ENCODE measurements at regions not wholly inside any gene's neighbourhood (a gene's known extent, or its start where the extent isn't known, plus 50 kb on each side); places are given as distances from the start of the nearest gene placed in this dataset.

DNA sequence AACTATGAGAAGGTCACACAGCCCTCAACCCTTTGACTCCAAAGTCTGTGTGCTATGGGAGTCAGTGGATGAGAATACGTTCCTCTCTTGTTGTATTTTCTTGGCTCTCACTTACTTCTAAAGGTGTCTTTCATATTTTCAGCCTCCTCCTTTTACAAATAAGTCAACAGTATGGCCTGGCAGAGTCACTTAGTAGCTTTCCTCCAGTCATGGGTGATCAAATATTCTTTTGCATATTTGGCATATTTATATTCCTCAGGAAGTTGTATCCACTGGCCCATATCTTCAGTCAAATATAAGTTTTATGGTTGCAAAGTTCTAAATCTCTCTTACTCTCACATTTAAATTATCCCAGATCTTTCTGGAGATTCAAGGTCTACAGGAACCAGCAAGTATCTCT, 327.5 kb downstream of the ETS1 start:
- no peak overlapping the region for H3K4me2 ChIP-seq (ENCODE audit: low read depth, low read length, poor library complexity, severe bottlenecking)
- TF ChIP-seq, protein P1, sequence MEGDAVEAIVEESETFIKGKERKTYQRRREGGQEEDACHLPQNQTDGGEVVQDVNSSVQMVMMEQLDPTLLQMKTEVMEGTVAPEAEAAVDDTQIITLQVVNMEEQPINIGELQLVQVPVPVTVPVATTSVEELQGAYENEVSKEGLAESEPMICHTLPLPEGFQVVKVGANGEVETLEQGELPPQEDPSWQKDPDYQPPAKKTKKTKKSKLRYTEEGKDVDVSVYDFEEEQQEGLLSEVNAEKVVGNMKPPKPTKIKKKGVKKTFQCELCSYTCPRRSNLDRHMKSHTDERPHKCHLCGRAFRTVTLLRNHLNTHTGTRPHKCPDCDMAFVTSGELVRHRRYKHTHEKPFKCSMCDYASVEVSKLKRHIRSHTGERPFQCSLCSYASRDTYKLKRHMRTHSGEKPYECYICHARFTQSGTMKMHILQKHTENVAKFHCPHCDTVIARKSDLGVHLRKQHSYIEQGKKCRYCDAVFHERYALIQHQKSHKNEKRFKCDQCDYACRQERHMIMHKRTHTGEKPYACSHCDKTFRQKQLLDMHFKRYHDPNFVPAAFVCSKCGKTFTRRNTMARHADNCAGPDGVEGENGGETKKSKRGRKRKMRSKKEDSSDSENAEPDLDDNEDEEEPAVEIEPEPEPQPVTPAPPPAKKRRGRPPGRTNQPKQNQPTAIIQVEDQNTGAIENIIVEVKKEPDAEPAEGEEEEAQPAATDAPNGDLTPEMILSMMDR (conservative IDR thresholded peaks at IDR 0.05; ENCODE audit: low read length), result no peak
- no peak for TF ChIP-seq EZH2phosphoT487 (IDR thresholded peaks at IDR 0.05; ENCODE audit: borderline replicate concordance)

DNA sequence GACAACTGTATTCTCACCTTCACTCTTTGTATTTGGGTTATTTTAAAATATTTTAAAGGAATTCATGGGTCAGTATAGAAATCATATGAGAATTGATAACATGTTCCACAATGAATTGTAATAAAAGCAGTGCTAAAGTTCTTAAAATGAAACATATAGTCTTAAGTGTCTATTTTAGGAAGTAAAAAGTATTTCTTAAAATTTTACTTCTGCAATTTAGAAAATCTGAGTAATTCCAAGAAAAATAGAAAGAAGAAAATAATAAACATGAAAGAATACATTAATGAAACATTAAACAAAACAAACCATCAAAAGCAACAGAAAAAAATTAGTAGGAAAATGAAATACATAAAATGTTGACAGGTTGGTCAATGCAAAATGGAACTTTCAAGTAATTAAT, 332.4 kb downstream of the ETS1 start:
- no peak overlapping the region for H3K4me2 ChIP-seq (ENCODE audit: low read depth, low read length, poor library complexity, severe bottlenecking)
- H3K27me3 ChIP-seq (ENCODE audit: insufficient read depth, low read length, poor library complexity, severe bottlenecking), result no peaks in the 10 kb centered on the region
- H3K36me3 ChIP-seq (ENCODE audit: insufficient read depth, low read length), result no peaks in the 10 kb centered on the region

More for the DNA sequence above, 327.5 kb downstream of the ETS1 start:
- peaks cover 24% of the 10 kb centered on the region for H3K4me1 ChIP-seq (ENCODE audit: insufficient read depth, low read length, poor library complexity, severe bottlenecking)
- no peak overlapping the region for H3K4me3 ChIP-seq (ENCODE audit: low read length, poor library complexity, severe bottlenecking)
- no peaks in the 10 kb centered on the region for H3K9me2 ChIP-seq (replicated peaks; ENCODE audit: low read depth, low read length)
- no peaks in the 10 kb centered on the region for H3K36me3 ChIP-seq (ENCODE audit: insufficient read depth, low read length)
- 0 out of 2 replicates have a peak, but pooled peaks cover 4% of the 10 kb centered on the region for H3F3A ChIP-seq (ENCODE audit: low read depth)
- H3K79me2 ChIP-seq (ENCODE audit: insufficient read depth, low read length), result no peaks in the 10 kb centered on the region
- no peaks in the 10 kb centered on the region for H3K9me3 ChIP-seq (ENCODE audit: insufficient read depth, low read depth, low read length)
- H3K27me3 ChIP-seq (ENCODE audit: insufficient read depth, low read length, poor library complexity, severe bottlenecking), result no peaks in the 10 kb centered on the region
- no peak overlapping the region for H2AFZ ChIP-seq (ENCODE audit: low read length)
- H3K9ac ChIP-seq (ENCODE audit: low read depth, low read length, poor library complexity, severe bottlenecking), result no peak overlapping the region
- H4K20me1 ChIP-seq (ENCODE audit: insufficient read depth, low read length, poor library complexity, severe bottlenecking), result no peaks in the 10 kb centered on the region

DNA sequence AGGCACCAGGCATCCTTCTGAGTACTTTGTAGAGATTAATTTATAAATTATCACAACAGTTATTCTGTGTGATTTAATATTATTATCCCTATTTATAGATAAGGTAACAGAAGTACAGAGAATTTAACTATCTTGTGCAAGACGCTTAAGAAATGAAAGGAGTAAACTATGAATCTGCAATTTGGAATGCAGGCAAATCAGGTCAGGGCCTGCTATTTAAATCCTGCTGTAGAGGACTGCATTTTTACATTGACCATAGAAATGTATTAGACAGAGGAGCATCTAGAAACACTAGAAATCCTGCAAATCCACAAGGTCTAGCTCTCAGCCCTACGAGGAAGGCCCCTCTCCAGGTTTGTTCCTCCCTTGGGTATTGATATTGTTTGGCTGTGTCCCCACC, 336.2 kb downstream of the ETS1 start:
- Histone ChIP-seq H3K9me2 (replicated peaks; ENCODE audit: low read depth, low read length) (no peaks in the 10 kb centered on the region), H3K79me2 (ENCODE audit: insufficient read depth, low read length) (no peaks in the 10 kb centered on the region), H2AFZ (ENCODE audit: low read length) (no peak overlapping the region), H3K36me3 (ENCODE audit: insufficient read depth, low read length) (no peaks in the 10 kb centered on the region), H3K9ac (ENCODE audit: low read depth, low read length, poor library complexity, severe bottlenecking) (no peak overlapping the region), H3K27me3 (ENCODE audit: insufficient read depth, low read length, poor library complexity, severe bottlenecking) (no peaks in the 10 kb centered on the region), H3K4me2 (ENCODE audit: low read depth, low read length, poor library complexity, severe bottlenecking) (no peak overlapping the region), H4K20me1 (ENCODE audit: insufficient read depth, low read length, poor library complexity, severe bottlenecking) (no peaks in the 10 kb centered on the region), H3K9me3 (ENCODE audit: insufficient read depth, low read depth, low read length) (no peaks in the 10 kb centered on the region), H3F3A (ENCODE audit: low read depth) (no peaks in the 10 kb centered on the region), H3K4me1 (ENCODE audit: insufficient read depth, low read length, poor library complexity, severe bottlenecking) (no peaks in the 10 kb centered on the region), H3K4me3 (ENCODE audit: low read length, poor library complexity, severe bottlenecking) (no peak overlapping the region)
- no peak for TF ChIP-seq EZH2phosphoT487 (IDR thresholded peaks at IDR 0.05; ENCODE audit: borderline replicate concordance)
- TF ChIP-seq, protein P1 (conservative IDR thresholded peaks at IDR 0.05; ENCODE audit: low read length), result no peak

More for the DNA sequence above, 332.4 kb downstream of the ETS1 start:
- Histone ChIP-seq H3K9me3 (ENCODE audit: insufficient read depth, low read depth, low read length) (no peaks in the 10 kb centered on the region), H3K9ac (ENCODE audit: low read depth, low read length, poor library complexity, severe bottlenecking) (no peak overlapping the region), H2AFZ (ENCODE audit: low read length) (no peak overlapping the region), H3K9me2 (replicated peaks; ENCODE audit: low read depth, low read length) (no peaks in the 10 kb centered on the region), H4K20me1 (ENCODE audit: insufficient read depth, low read length, poor library complexity, severe bottlenecking) (no peaks in the 10 kb centered on the region), H3F3A (ENCODE audit: low read depth) (no peaks in the 10 kb centered on the region), H3K4me3 (ENCODE audit: low read length, poor library complexity, severe bottlenecking) (no peak overlapping the region), H3K79me2 (ENCODE audit: insufficient read depth, low read length) (no peaks in the 10 kb centered on the region), H3K4me1 (ENCODE audit: insufficient read depth, low read length, poor library complexity, severe bottlenecking) (peaks cover 4% of the 10 kb centered on the region)
- no peak for TF ChIP-seq EZH2phosphoT487 (IDR thresholded peaks at IDR 0.05; ENCODE audit: borderline replicate concordance)
- TF ChIP-seq, protein P1 (conservative IDR thresholded peaks at IDR 0.05; ENCODE audit: low read length), result no peak
